ENCODE measurements at regions not wholly inside any gene's neighbourhood (a gene's known extent, or its start where the extent isn't known, plus 50 kb on each side); places are given as distances from the start of the nearest gene placed in this dataset.

- DNase-seq: no peak
Observed at GRCh38 chr2:129771418-129772189, 207.9 kb upstream of the RAB6C start.

DNA sequence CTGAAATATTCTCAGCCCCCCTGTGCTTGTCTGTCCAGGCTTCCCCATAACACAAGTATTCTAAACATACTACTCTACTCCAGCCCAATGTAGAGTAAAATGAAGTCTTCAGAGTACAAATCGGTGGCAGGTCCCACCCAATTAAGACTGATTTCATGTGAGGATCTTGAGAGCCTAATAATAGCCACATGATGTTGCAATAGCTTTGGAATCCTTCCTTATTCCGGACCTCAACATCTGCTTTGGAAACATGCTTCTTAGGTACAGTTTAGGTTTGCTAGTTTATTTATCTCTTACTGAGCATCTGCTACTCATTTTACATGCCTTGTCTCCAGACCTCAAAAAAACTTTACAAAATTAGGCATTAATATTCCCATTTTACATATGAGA lies 207.3 kb upstream of the RAB6C start:
- no peak for DNase-seq

GRCh38 chr2:129775952-129776653 lies 203.4 kb upstream of the RAB6C start:
- DNase-seq: no peak

GRCh38 chr2:129777146-129777545 lies 202.3 kb upstream of the RAB6C start:
- no peak for DNase-seq

- DNase-seq: no peak
Observed at GRCh38 chr2:129777762-129778583, 201.5 kb upstream of the RAB6C start.

DNA sequence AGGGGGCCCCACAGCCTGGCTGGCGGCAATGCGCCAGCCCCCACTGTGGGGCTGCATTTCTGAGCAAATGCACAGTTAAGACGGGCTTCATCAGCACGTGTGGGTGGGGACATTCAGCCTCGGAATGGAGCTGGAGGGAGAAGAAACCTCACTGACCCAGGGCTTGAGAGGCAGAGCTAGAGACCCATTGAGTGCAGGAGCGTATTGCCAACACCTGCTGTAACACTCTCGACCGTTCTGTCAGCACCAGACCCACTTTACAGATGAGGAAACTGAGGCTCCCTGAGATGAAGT lies 200.9 kb upstream of the RAB6C start:
- no peak for DNase-seq

DNA sequence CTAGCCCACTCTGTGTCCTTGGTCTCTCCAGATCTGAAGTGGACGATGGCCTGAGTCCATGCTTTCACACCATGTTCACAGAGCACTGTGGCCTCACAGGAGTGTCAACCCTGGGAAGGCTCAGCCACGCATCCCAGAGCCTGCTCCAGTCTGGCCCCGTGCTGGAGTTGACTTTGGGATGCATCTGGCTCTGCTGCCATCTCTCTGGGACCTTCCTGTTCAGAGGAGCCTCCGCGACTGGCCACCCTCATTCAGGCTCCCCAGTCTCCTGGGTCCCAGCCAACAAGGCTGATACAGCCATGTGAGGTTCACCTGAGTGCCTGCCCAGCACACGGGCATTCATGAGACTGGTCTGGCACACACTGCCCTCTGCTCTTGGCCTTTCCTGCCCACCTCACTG lies 199.7 kb upstream of the RAB6C start:
- no peak for DNase-seq

- no peak for DNase-seq
Observed at GRCh38 chr2:129780316-129781270, 198.9 kb upstream of the RAB6C start.

- no peak for DNase-seq
Observed at GRCh38 chr2:129781749-129782632, 197.5 kb upstream of the RAB6C start.

GRCh38 chr2:129782633-129782990 lies 196.9 kb upstream of the RAB6C start:
- no peak for DNase-seq

DNA sequence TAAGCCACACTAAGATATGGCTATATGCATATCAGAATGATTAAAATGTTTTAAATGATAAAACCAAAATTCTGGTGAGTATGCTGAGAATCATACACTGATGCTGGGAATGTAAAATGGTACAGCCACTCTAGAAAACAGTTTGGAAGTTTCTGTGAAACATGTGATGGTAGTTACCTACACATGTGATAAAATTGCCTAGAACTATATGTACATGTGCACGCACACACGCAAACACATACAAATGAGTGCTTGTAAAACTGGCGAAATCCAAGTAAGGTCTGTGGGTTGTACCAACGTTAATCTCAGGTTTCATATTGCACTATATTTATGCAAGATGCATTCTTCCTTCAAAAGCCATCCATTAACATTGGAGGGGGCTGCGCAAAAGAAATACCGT lies 195.0 kb upstream of the RAB6C start:
- DNase-seq: no peak

- no peak for DNase-seq
Observed at GRCh38 chr2:129791712-129792111, 187.8 kb upstream of the RAB6C start.

GRCh38 chr2:129793431-129793902 lies 186.0 kb upstream of the RAB6C start:
- no peak for DNase-seq

GRCh38 chr2:129794116-129794515 lies 185.3 kb upstream of the RAB6C start:
- no peak for DNase-seq

- DNase-seq: no peak
Observed at GRCh38 chr2:129794540-129794939, 184.9 kb upstream of the RAB6C start.

- no peak for DNase-seq
Observed at GRCh38 chr2:129796225-129796624, 183.2 kb upstream of the RAB6C start.

DNA sequence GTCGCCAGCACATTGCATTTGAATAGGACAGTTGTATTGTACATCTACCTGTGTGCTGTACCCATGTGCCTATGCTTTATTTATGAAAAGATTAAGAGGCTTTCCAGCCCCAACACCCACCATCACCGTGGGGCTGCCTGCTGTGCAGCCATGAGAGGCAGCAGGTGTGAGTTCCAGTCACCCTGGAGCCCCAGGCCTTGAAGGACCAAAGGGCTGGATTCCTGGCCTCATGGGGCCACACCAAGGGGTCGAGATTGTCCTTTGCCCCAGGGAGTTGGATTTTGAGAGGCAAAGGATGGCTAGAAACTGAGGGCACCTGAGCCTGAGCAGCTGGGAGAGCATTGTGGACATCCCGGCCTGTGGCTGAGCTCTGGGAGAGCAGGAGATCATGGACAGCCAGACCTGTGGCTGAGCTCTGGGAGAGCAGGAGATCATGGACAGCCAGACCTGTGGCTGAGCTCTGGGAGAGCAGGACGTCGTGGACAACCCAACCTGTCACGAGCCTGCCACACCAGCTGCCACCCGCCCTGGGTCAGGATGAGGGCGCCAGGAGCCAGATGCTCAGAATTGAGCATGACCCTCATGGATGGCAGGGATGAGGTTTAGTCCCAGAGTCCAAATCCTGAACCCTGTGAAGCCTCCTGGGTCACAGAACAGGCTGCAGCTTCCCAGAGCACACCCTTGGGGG lies 182.5 kb upstream of the RAB6C start:
- no peak for DNase-seq

DNA sequence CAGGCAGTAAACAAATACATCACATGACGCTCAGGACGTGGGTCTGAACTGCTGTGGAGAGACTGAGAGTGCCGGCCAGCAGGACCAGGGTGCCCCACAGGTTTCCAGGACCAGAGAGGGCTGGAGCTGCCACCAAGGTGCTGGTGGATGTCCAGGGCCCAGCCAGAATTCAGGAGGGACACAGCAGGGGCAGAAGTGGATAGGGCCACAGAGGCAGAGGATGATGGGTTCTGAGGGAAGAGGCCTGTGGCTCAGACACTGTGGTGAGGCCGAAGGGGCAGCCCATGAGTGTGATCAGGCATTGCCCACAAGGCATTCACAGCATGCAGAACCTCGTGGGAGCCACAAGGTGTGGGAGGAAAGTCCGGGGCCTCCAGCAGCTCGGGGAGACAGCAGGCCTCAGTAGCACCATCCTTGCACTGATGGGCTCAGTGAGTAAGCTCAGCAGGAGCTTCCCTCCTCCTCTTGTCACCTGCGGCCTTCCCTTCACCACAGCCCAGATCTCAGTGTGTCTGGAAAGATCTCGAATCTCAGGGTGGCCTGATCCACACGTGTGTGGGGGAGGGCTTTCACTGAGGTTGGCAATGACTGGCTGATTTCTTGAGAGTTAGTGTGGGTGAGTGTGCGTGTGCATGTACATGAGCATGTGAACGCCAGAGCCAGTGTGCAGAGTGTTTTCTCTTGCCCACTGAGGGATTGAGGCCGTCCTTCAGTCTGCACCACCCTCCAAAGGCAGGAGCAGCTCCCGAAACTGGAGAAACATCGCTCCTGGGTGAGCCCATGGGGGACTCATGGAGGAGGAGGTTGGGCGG lies 181.8 kb upstream of the RAB6C start:
- DNase-seq: no peak

- DNase-seq: no peak
Observed at GRCh38 chr2:129798301-129798581, 181.2 kb upstream of the RAB6C start.

GRCh38 chr2:129798626-129799025 lies 180.8 kb upstream of the RAB6C start:
- DNase-seq: no peak

Measured in NCI-H526 treated with DMSO at 0.1 percent for 48 hours (cell line).